Upper lobe of left lung (tissue), 4 donors: ENCODE measurements at regions not wholly inside any gene's neighbourhood (a gene's known extent, or its start where the extent isn't known, plus 50 kb on each side); places are given as distances from the start of the nearest gene placed in this dataset.
"Not testable (repeated sequence)": the region's sequence is repeated elsewhere in the genome, so short reads cannot be mapped to it uniquely, and the experiment has no call there.

Experiments used
- EP300 ChIP-seq, 4 donors: sonication (generic); formaldehyde crosslinking; IDR thresholded peaks; one replicate each; pipeline ENCODE4 v1.5.1; 2017; ENCODE audit warnings: antibody characterized with exemption in 4 of 4, control low read depth in 2 of 4
- POLR2A ChIP-seq, 4 donors: fragments of 450-650 bp; IDR thresholded peaks; one replicate each; pipeline ENCODE4 v1.5.1; 2016 to 2017; ENCODE audit warnings: antibody characterized with exemption in 4 of 4, mild to moderate bottlenecking in 2 of 4
- TF ChIP-seq, protein P1 (sequence below), 6 experiments: fragments of 450-650 bp in 4 of 6; fragments of 200-600 bp in 2 of 6; sonication (generic) in 2 of 6; IDR thresholded peaks; one replicate each; pipeline ENCODE4 v1.5.1; 2016 to 2019; ENCODE audit warnings: antibody characterized with exemption in 6 of 6

DNA sequence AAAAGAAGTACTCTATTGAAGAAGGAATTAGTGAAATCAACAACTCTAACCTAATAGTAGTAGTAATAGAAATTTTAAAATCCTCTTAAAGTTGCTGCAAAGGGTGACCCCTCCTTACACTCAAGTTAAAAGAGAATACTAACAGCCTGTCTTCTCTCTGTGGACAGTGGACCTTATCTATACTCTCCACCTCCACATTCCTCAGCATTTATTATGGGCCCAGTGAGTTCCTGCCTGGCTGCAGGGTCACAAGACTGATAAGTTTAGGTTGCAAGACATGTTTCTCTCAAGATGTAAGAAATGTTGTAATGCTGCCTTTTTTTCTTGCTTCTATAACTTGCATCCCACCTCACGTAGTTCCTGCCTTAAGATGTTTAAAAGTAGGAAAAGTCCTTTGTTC is 880.6 kb downstream of the PDCD6IP start:
- not testable (repeated sequence) for TF ChIP-seq POLR2A, EP300 (IDR thresholded peaks at IDR 0.05)
- TF ChIP-seq, protein P1, sequence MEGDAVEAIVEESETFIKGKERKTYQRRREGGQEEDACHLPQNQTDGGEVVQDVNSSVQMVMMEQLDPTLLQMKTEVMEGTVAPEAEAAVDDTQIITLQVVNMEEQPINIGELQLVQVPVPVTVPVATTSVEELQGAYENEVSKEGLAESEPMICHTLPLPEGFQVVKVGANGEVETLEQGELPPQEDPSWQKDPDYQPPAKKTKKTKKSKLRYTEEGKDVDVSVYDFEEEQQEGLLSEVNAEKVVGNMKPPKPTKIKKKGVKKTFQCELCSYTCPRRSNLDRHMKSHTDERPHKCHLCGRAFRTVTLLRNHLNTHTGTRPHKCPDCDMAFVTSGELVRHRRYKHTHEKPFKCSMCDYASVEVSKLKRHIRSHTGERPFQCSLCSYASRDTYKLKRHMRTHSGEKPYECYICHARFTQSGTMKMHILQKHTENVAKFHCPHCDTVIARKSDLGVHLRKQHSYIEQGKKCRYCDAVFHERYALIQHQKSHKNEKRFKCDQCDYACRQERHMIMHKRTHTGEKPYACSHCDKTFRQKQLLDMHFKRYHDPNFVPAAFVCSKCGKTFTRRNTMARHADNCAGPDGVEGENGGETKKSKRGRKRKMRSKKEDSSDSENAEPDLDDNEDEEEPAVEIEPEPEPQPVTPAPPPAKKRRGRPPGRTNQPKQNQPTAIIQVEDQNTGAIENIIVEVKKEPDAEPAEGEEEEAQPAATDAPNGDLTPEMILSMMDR (IDR thresholded peaks at IDR 0.05) = not testable (repeated sequence)
